T-helper 2 cell treated with Interferon-gamma antibody and Interleukin-4, amounts not matched to agents 5 μg/mL and 100 μg/mL, for 36 hours (primary cell): ENCODE measurements at regions not wholly inside any gene's neighbourhood (a gene's known extent, or its start where the extent isn't known, plus 50 kb on each side); places are given as distances from the start of the nearest gene placed in this dataset.
A peak's percentile ranks its signal among the peaks of the same experiment; 100 is the strongest.

Experiments used
- DNase-seq: peaks from one replicate; pipeline ENCODE4 v3.0.0; 2021; ENCODE audit warnings: low spot score
- H3K27ac Mint-ChIP-seq: one replicate; pipeline ENCODE4 v1.8.0; 2021; ENCODE audit warnings: mild to moderate bottlenecking, mixed read lengths
- H3K27me3 Mint-ChIP-seq: one replicate; pipeline ENCODE4 v1.8.0; 2021; ENCODE audit warnings: low read depth, mixed read lengths
- H3K36me3 Mint-ChIP-seq: one replicate; pipeline ENCODE4 v1.8.0; 2021; ENCODE audit warnings: low read depth, mixed read lengths
- H3K4me1 Mint-ChIP-seq: one replicate; pipeline ENCODE4 v1.8.0; 2021; ENCODE audit warnings: low read depth, mixed read lengths
- H3K4me3 Mint-ChIP-seq: one replicate; pipeline ENCODE4 v1.8.0; 2022; ENCODE audit warnings: mild to moderate bottlenecking, moderate library complexity, mixed read lengths
- H3K9me3 Mint-ChIP-seq: one replicate; pipeline ENCODE4 v1.8.0; 2021; ENCODE audit warnings: mixed read lengths

- H3K27me3 Mint-ChIP-seq, result peaks cover 59% of the 10 kb centered on the region
- no peak for DNase-seq
These were observed 64.6 kb upstream of the STEAP1B start for GRCh38 chr7:22564511-22565045.

GRCh38 chr7:22563621-22564241 is 63.7 kb upstream of the STEAP1B start:
- Mint-ChIP-seq H3K36me3 (no peaks in the 10 kb centered on the region), H3K9me3 (no peaks in the 10 kb centered on the region), H3K27ac (peak overlapping the region; percentile 58), H3K4me3 (peak overlapping the region; percentile 74), H3K27me3 (peaks cover 56% of the 10 kb centered on the region), H3K4me1 (peaks cover 59% of the 10 kb centered on the region)
- peak; percentile 52 for DNase-seq

More at GRCh38 chr7:22564511-22565045, 64.6 kb upstream of the STEAP1B start:
- H3K9me3 Mint-ChIP-seq, result no peaks in the 10 kb centered on the region
- H3K36me3 Mint-ChIP-seq, result no peaks in the 10 kb centered on the region
- peak overlapping the region; percentile 74 for H3K4me3 Mint-ChIP-seq
- H3K4me1 Mint-ChIP-seq, result peaks cover 63% of the 10 kb centered on the region
- peak overlapping the region; percentile 8 for H3K27ac Mint-ChIP-seq

- Mint-ChIP-seq H3K4me3 (peak overlapping the region; percentile 74), H3K27ac (peak overlapping the region; percentile 35), H3K9me3 (no peaks in the 10 kb centered on the region), H3K4me1 (peaks cover 55% of the 10 kb centered on the region), H3K27me3 (peaks cover 52% of the 10 kb centered on the region), H3K36me3 (no peaks in the 10 kb centered on the region)
- no peak for DNase-seq
These were observed 63.1 kb upstream of the STEAP1B start for GRCh38 chr7:22563032-22563501.

GRCh38 chr7:22561895-22562593 is 62.1 kb upstream of the STEAP1B start:
- no peak overlapping the region for H3K27ac Mint-ChIP-seq
- DNase-seq, result no peak
- peaks cover 53% of the 10 kb centered on the region for H3K4me1 Mint-ChIP-seq
- no peaks in the 10 kb centered on the region for H3K9me3 Mint-ChIP-seq
- H3K27me3 Mint-ChIP-seq, result peaks cover 44% of the 10 kb centered on the region
- no peaks in the 10 kb centered on the region for H3K36me3 Mint-ChIP-seq
- H3K4me3 Mint-ChIP-seq, result peak overlapping the region; percentile 74

- Mint-ChIP-seq H3K27ac (no peak overlapping the region), H3K4me3 (no peak overlapping the region), H3K9me3 (no peaks in the 10 kb centered on the region), H3K27me3 (peaks cover 44% of the 10 kb centered on the region), H3K36me3 (no peaks in the 10 kb centered on the region), H3K4me1 (peaks cover 53% of the 10 kb centered on the region)
- no peak for DNase-seq
These were observed 61.4 kb upstream of the STEAP1B start for GRCh38 chr7:22561321-22561811.

GRCh38 chr7:22559829-22560489 is 60.0 kb upstream of the STEAP1B start:
- Mint-ChIP-seq H3K36me3 (no peaks in the 10 kb centered on the region), H3K27me3 (peaks cover 38% of the 10 kb centered on the region), H3K4me1 (peaks cover 46% of the 10 kb centered on the region), H3K27ac (no peak overlapping the region), H3K9me3 (no peaks in the 10 kb centered on the region), H3K4me3 (no peak overlapping the region)
- DNase-seq, result peak; percentile 48

GRCh38 chr7:22557167-22557566 is 57.2 kb upstream of the STEAP1B start:
- peaks cover 47% of the 10 kb centered on the region for H3K27me3 Mint-ChIP-seq
- no peak overlapping the region for H3K27ac Mint-ChIP-seq
- no peaks in the 10 kb centered on the region for H3K9me3 Mint-ChIP-seq
- no peaks in the 10 kb centered on the region for H3K36me3 Mint-ChIP-seq
- H3K4me1 Mint-ChIP-seq, result peaks cover 21% of the 10 kb centered on the region
- no peak overlapping the region for H3K4me3 Mint-ChIP-seq
- no peak for DNase-seq

GRCh38 chr7:22555476-22555875 is 55.5 kb upstream of the STEAP1B start:
- Mint-ChIP-seq H3K4me3 (no peak overlapping the region), H3K27me3 (peaks cover 60% of the 10 kb centered on the region)

GRCh38 chr7:22554184-22554583 is 54.2 kb upstream of the STEAP1B start:
- peaks cover 17% of the 10 kb centered on the region for H3K4me1 Mint-ChIP-seq
- no peaks in the 10 kb centered on the region for H3K36me3 Mint-ChIP-seq
- H3K9me3 Mint-ChIP-seq, result no peaks in the 10 kb centered on the region
- peaks cover 65% of the 10 kb centered on the region for H3K27me3 Mint-ChIP-seq
- H3K4me3 Mint-ChIP-seq, result no peak overlapping the region
- H3K27ac Mint-ChIP-seq, result no peak overlapping the region
- DNase-seq, result no peak

More at GRCh38 chr7:22555476-22555875, 55.5 kb upstream of the STEAP1B start:
- peaks cover 15% of the 10 kb centered on the region for H3K4me1 Mint-ChIP-seq
- no peaks in the 10 kb centered on the region for H3K9me3 Mint-ChIP-seq
- no peak for DNase-seq
- no peak overlapping the region for H3K27ac Mint-ChIP-seq
- no peaks in the 10 kb centered on the region for H3K36me3 Mint-ChIP-seq

GRCh38 chr7:22551768-22552513 is 52.0 kb upstream of the STEAP1B start:
- no peaks in the 10 kb centered on the region for H3K36me3 Mint-ChIP-seq
- peaks cover 72% of the 10 kb centered on the region for H3K27me3 Mint-ChIP-seq
- no peaks in the 10 kb centered on the region for H3K9me3 Mint-ChIP-seq
- DNase-seq, result no peak
- H3K4me3 Mint-ChIP-seq, result no peak overlapping the region
- no peak overlapping the region for H3K27ac Mint-ChIP-seq
- H3K4me1 Mint-ChIP-seq, result peaks cover 17% of the 10 kb centered on the region

- no peak overlapping the region for H3K4me3 Mint-ChIP-seq
These were observed 50.6 kb upstream of the STEAP1B start for GRCh38 chr7:22550514-22551030.

GRCh38 chr7:22549667-22550513 is 49.9 kb upstream of the STEAP1B start:
- H3K27ac Mint-ChIP-seq, result no peak overlapping the region
- peak; percentile 23 for DNase-seq
- no peaks in the 10 kb centered on the region for H3K9me3 Mint-ChIP-seq
- H3K4me3 Mint-ChIP-seq, result peak overlapping the region; percentile 66
- H3K4me1 Mint-ChIP-seq, result peaks cover 9% of the 10 kb centered on the region
- no peaks in the 10 kb centered on the region for H3K36me3 Mint-ChIP-seq
- H3K27me3 Mint-ChIP-seq, result peaks cover 72% of the 10 kb centered on the region

More at GRCh38 chr7:22550514-22551030, 50.6 kb upstream of the STEAP1B start:
- no peak overlapping the region for H3K27ac Mint-ChIP-seq
- peaks cover 69% of the 10 kb centered on the region for H3K27me3 Mint-ChIP-seq
- no peaks in the 10 kb centered on the region for H3K9me3 Mint-ChIP-seq
- no peaks in the 10 kb centered on the region for H3K36me3 Mint-ChIP-seq
- DNase-seq, result no peak
- peaks cover 14% of the 10 kb centered on the region for H3K4me1 Mint-ChIP-seq
